Transverse colon (tissue), 4 donors: ENCODE measurements at regions not wholly inside any gene's neighbourhood (a gene's known extent, or its start where the extent isn't known, plus 50 kb on each side); places are given as distances from the start of the nearest gene placed in this dataset.

Experiments used
- DNase-seq: peaks from one replicate; pipeline ENCODE4 v3.0.0-alpha.2; 2019
- H3K27ac ChIP-seq, 4 donors: fragments of 200-600 bp; sonication (generic); 2 replicates each; pipeline ENCODE4 v1.5.1; 2016 to 2018; ENCODE audit warnings: inconsistent platforms in 4 of 4
- H3K27me3 ChIP-seq: fragments of 200-600 bp; sonication (generic); 2 replicates; pipeline ENCODE4 v1.5.1; 2017; ENCODE audit warnings: inconsistent platforms
- H3K36me3 ChIP-seq, 4 donors: fragments of 200-600 bp; sonication (generic); 2 replicates each; pipeline ENCODE4 v1.5.1; 2017 to 2019; ENCODE audit warnings: inconsistent platforms in 4 of 4
- H3K4me1 ChIP-seq, 4 donors: fragments of 200-600 bp; sonication (generic); 2 replicates each; pipeline ENCODE4 v1.5.1; 2017 to 2020; ENCODE audit warnings: inconsistent platforms in 4 of 4
- H3K4me3 ChIP-seq, 4 donors: fragments of 200-600 bp; sonication (generic); 1 replicate in 1 of 4; 2 replicates in 3 of 4; pipeline versions ENCODE4 v1.5.1 to v1.6.1; 2017 to 2019; ENCODE audit warnings: inconsistent platforms in 4 of 4
- H3K9me3 ChIP-seq, 2 donors: fragments of 200-600 bp; sonication (generic); 2 replicates each; pipeline ENCODE4 v1.5.1; 2017 to 2019; ENCODE audit warnings: inconsistent platforms in 2 of 2
- EP300 ChIP-seq: sonication (generic); formaldehyde crosslinking; IDR thresholded peaks from one replicate; pipeline ENCODE4 v1.6.1; 2017; ENCODE audit warnings: antibody characterized with exemption, low read depth
- POLR2A ChIP-seq: fragments of 450-650 bp; IDR thresholded peaks from one replicate; pipeline ENCODE4 v1.6.1; 2016; ENCODE audit warnings: antibody characterized with exemption, mild to moderate bottlenecking, moderate library complexity
- POLR2AphosphoS5 ChIP-seq, 3 donors: sonication (generic); formaldehyde crosslinking; IDR thresholded peaks; one replicate each; pipeline ENCODE4 v1.6.1; 2016; ENCODE audit warnings: antibody characterized with exemption in 3 of 3
- WGBS, 2 donors: methylation state at CpG; one replicate each; pipeline ENCODE4 v1.1.5; 2018; ENCODE audit warnings: low coverage in 1 of 2; 5-methylcytosine and 5-hydroxymethylcytosine counted together
- in situ Hi-C, 4 donors: fragments of 200-750 bp; cut with MboI; loops; one replicate each; pipeline versions ENCODE4 v1.15.0 to v1.15.1; 2017; ENCODE audit warnings: low sequenced_read_pairs in 3 of 4, low pct_ligation_motif_present in 1 of 4, low pct_unique_long_range_greater_than_20kb in 1 of 4
- intact Hi-C: fragments of 100-400 bp; cut with DNase I; formaldehyde crosslinking; loops from one replicate; pipeline ENCODE4 v1.15.1; 2023; ENCODE audit warnings: low total_unique reads
- TF ChIP-seq, protein P1 (sequence below), 5 experiments: fragments of 200-600 bp in 3 of 5; fragments of 450-650 bp in 2 of 5; sonication (generic) in 3 of 5; IDR thresholded peaks; 1 replicate in 2 of 5; 2 replicates in 3 of 5; pipeline ENCODE4 v1.5.1; 2016 to 2017; ENCODE audit warnings: antibody characterized with exemption in 5 of 5, inconsistent platforms in 3 of 5, mild to moderate bottlenecking in 2 of 5, moderate library complexity in 1 of 5

DNA sequence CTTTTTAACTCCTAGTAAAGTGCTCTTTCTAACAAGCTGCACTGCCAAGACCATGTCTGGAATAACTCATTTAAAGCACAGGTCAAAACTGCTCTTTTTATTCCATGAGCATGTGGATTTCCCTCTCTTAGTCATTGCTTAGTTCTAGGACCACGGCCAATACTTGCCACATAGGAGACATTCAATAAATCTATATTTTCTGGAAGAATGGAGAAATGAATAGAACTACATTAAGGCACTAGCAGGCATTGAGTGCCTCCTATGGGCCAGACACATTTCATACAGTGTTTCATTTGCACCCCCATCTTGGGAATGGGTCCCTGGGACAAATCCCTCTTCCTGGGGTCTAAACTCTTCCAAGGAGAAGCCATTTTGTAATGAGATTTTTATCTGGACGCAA is 552.8 kb upstream of the CITED2 start:
- no peak for DNase-seq
- 70 to 76% methylated on average over 2 of the region's 2 CpGs for WGBS, 2 donors
- in situ Hi-C loops (no loop called here), intact Hi-C loops (no loop called here)
- H3K9me3 ChIP-seq: no peaks in the 10 kb centered on the region
- H3K4me1 ChIP-seq: peaks cover 3 to 9% (median 6%) of the 10 kb centered on the region in 4 donors
- no peak overlapping the region for H3K4me3 ChIP-seq
- TF ChIP-seq EP300 (no peak), POLR2A (no peak), POLR2AphosphoS5 (IDR thresholded peaks at IDR 0.05) (no peak)
- TF ChIP-seq, protein P1, sequence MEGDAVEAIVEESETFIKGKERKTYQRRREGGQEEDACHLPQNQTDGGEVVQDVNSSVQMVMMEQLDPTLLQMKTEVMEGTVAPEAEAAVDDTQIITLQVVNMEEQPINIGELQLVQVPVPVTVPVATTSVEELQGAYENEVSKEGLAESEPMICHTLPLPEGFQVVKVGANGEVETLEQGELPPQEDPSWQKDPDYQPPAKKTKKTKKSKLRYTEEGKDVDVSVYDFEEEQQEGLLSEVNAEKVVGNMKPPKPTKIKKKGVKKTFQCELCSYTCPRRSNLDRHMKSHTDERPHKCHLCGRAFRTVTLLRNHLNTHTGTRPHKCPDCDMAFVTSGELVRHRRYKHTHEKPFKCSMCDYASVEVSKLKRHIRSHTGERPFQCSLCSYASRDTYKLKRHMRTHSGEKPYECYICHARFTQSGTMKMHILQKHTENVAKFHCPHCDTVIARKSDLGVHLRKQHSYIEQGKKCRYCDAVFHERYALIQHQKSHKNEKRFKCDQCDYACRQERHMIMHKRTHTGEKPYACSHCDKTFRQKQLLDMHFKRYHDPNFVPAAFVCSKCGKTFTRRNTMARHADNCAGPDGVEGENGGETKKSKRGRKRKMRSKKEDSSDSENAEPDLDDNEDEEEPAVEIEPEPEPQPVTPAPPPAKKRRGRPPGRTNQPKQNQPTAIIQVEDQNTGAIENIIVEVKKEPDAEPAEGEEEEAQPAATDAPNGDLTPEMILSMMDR (IDR thresholded peaks at IDR 0.05): peak in 3 of 5 experiments; percentile 31 to 41 (median 37)
- H3K27ac ChIP-seq: no peak overlapping the region
- no peaks in the 10 kb centered on the region for H3K36me3 ChIP-seq
- no peaks in the 10 kb centered on the region for H3K27me3 ChIP-seq

DNA sequence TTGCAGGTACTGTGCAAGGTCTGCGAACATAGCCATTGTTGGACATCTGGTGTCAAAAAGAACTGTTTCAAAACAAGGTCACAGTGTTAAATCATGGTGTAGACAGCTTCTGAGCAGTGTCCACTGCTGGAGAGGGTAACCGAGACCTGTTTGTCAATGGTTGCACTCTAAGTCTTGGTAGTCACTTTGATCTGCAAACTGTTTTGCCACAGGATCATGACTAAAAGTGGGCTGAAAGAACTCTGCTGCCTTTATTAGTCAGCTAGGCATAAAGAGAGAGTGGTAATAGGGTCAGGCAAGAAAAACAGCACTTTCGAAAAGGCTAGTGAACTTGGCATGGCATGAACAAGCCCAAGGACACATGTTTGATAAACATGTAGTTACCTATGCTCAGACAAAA is 552.3 kb upstream of the CITED2 start:
- in situ Hi-C loops: no loop called here
- 67 to 91% methylated on average over 2 to 3 of the region's 3 CpGs for WGBS, 2 donors
- H3K4me3 ChIP-seq: no peak overlapping the region
- intact Hi-C loops: no loop called here
- no peaks in the 10 kb centered on the region for H3K36me3 ChIP-seq
- peaks cover 3 to 9% (median 6%) of the 10 kb centered on the region in 4 donors for H3K4me1 ChIP-seq
- TF ChIP-seq EP300 (no peak), POLR2A (no peak), POLR2AphosphoS5 (IDR thresholded peaks at IDR 0.05) (no peak)
- TF ChIP-seq, protein P1 (IDR thresholded peaks at IDR 0.05): no peak
- no peaks in the 10 kb centered on the region for H3K9me3 ChIP-seq
- no peaks in the 10 kb centered on the region for H3K27me3 ChIP-seq
- no peak for DNase-seq
- no peak overlapping the region for H3K27ac ChIP-seq

DNA sequence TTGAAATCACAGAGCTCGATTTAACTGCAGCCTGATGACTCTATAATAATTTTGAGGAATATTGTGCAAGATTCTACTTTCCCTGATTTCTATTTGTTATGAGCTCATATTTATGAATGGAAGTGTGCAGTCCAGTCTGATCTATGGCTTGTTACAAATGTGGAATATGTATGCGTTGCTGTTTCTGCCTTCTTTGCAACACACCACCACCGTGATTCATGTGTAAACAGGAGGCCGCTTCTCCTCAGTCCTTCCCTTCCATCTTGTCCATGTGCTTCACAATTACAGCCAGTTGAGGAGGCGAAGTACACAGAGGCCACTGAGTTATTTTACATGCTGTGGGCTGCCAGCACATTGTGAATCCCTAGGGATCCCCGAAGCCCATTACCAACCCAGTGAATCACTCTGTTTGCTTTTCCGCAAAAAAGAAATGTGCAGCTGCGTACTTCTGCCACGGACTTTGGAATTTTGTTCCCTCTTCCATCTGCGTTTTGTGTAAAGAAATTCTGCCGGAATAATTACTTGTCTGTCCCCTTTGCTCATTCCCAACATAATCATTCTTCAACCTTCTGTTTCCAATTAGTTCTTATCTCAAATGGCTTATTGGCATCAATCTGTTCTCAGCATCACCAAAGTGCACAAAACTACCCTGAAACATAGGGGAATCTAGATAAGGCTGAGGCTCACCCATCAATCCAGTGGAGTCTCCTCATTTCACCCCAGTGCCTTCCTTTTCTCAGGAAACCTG is 551.6 kb upstream of the CITED2 start:
- TF ChIP-seq, protein P1 (IDR thresholded peaks at IDR 0.05): no peak
- no peak for TF ChIP-seq POLR2AphosphoS5 (IDR thresholded peaks at IDR 0.05)
- no peak for TF ChIP-seq POLR2A
- TF ChIP-seq EP300: no peak
- no peak for DNase-seq
- Histone ChIP-seq H3K27ac (no peak overlapping the region), H3K9me3 (no peaks in the 10 kb centered on the region), H3K36me3 (no peaks in the 10 kb centered on the region), H3K4me3 (no peak overlapping the region), H3K4me1 (peaks cover 3 to 9% (median 6%) of the 10 kb centered on the region in 4 donors), H3K27me3 (no peaks in the 10 kb centered on the region)
- whole genome bisulfite sequencing, 2 donors: 39 to 57% methylated on average over 10 to 11 of the region's 11 CpGs
- in situ Hi-C loops (no loop called here), intact Hi-C loops (no loop called here)

DNA sequence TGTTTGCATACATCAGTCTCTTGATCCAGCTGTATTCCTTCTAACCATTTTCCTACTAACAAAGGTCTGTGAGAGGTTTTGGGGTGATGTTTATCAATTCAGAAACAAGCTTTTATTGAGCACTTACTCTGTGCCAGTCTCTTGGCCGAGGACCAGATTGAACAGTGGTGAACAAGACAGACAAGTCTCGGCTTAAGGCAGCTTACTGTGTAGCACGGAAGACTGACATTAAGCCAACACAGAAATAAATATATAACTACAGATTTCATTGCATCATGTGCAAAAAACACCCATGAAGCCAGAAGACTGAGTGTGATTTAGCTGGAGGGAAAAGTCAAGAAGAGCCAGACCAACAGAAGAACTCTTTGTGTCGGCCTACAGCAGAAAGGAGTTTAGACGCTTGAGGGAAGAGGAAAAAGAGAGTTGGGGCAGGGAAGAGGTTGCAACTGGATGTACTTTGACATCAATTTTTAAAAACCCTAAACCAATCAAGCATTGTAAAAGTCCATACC is 549.6 kb upstream of the CITED2 start:
- no peaks in the 10 kb centered on the region for H3K27me3 ChIP-seq
- no peaks in the 10 kb centered on the region for H3K9me3 ChIP-seq
- H3K27ac ChIP-seq: no peak overlapping the region
- no peak overlapping the region for H3K4me3 ChIP-seq
- no peaks in the 10 kb centered on the region for H3K36me3 ChIP-seq
- TF ChIP-seq POLR2AphosphoS5 (IDR thresholded peaks at IDR 0.05) (no peak), EP300 (no peak), POLR2A (no peak)
- TF ChIP-seq, protein P1 (IDR thresholded peaks at IDR 0.05): no peak
- in situ Hi-C loops (no loop called here), intact Hi-C loops (no loop called here)
- H3K4me1 ChIP-seq: peaks cover 3 to 9% (median 6%) of the 10 kb centered on the region in 4 donors
- DNase-seq: no peak
- WGBS, 2 donors: 82 to 86% methylated on average over 5 of the region's 5 CpGs
